ENCODE measurements at regions not wholly inside any gene's neighbourhood (a gene's known extent, or its start where the extent isn't known, plus 50 kb on each side); places are given as distances from the start of the nearest gene placed in this dataset.
A peak's percentile ranks its signal among the peaks of the same experiment; 100 is the strongest.

- DNase-seq (ENCODE audit: low read depth) = peak; percentile 46
Measured at GRCh38 chr4:130468340-130468739, 1372.4 kb downstream of the C4orf33 start.

GRCh38 chr4:130478406-130478805 is 1382.5 kb downstream of the C4orf33 start:
- peak; percentile 30 for DNase-seq (ENCODE audit: low read depth)

- DNase-seq (ENCODE audit: low read depth) = peak; percentile 21
Measured at GRCh38 chr4:130479020-130479419, 1383.1 kb downstream of the C4orf33 start.

- no peak for DNase-seq (ENCODE audit: low read depth)
Measured at GRCh38 chr4:130479674-130480073, 1383.7 kb downstream of the C4orf33 start.

- DNase-seq (ENCODE audit: low read depth) = no peak
Measured at GRCh38 chr4:130484826-130485225, 1388.9 kb downstream of the C4orf33 start.

GRCh38 chr4:130485371-130485770 is 1389.4 kb downstream of the C4orf33 start:
- DNase-seq (ENCODE audit: low read depth) = no peak

- peak; percentile 15 for DNase-seq (ENCODE audit: low read depth)
Measured at GRCh38 chr4:130486186-130486585, 1390.2 kb downstream of the C4orf33 start.

GRCh38 chr4:130486841-130487240 is 1390.9 kb downstream of the C4orf33 start:
- no peak for DNase-seq (ENCODE audit: low read depth)

GRCh38 chr4:130510661-130511060 is 1414.7 kb downstream of the C4orf33 start:
- no peak for DNase-seq (ENCODE audit: low read depth)

- DNase-seq (ENCODE audit: low read depth) = no peak
Measured at GRCh38 chr4:130511776-130512175, 1415.8 kb downstream of the C4orf33 start.

- DNase-seq (ENCODE audit: low read depth) = no peak
Measured at GRCh38 chr4:130524057-130524456, 1428.1 kb downstream of the C4orf33 start.

- no peak for DNase-seq (ENCODE audit: low read depth)
Measured at GRCh38 chr4:130530505-130530904, 1434.6 kb downstream of the C4orf33 start.

GRCh38 chr4:130534651-130535050 is 1438.7 kb downstream of the C4orf33 start:
- no peak for DNase-seq (ENCODE audit: low read depth)

- DNase-seq (ENCODE audit: low read depth) = no peak
Measured at GRCh38 chr4:130542953-130543352, 1447.0 kb downstream of the C4orf33 start.

- DNase-seq (ENCODE audit: low read depth) = no peak
Measured at GRCh38 chr4:130545171-130545570, 1449.2 kb downstream of the C4orf33 start.

- no peak for DNase-seq (ENCODE audit: low read depth)
Measured at GRCh38 chr4:130545596-130545995, 1449.6 kb downstream of the C4orf33 start.

- no peak for DNase-seq (ENCODE audit: low read depth)
Measured at GRCh38 chr4:130559268-130559667, 1463.3 kb downstream of the C4orf33 start.

- peak; percentile 65 for DNase-seq (ENCODE audit: low read depth)
Measured at GRCh38 chr4:130563185-130563888, 1467.4 kb downstream of the C4orf33 start.

GRCh38 chr4:130563889-130564418 is 1468.0 kb downstream of the C4orf33 start:
- no peak for DNase-seq (ENCODE audit: low read depth)

GRCh38 chr4:130568746-130569145 is 1472.8 kb downstream of the C4orf33 start:
- no peak for DNase-seq (ENCODE audit: low read depth)

GRCh38 chr4:130573742-130574141 is 1477.8 kb downstream of the C4orf33 start:
- DNase-seq (ENCODE audit: low read depth) = no peak

GRCh38 chr4:130574215-130574614 is 1478.3 kb downstream of the C4orf33 start:
- no peak for DNase-seq (ENCODE audit: low read depth)

GRCh38 chr4:130576218-130576617 is 1480.3 kb downstream of the C4orf33 start:
- DNase-seq (ENCODE audit: low read depth) = no peak

GRCh38 chr4:130591091-130591490 is 1495.1 kb downstream of the C4orf33 start:
- DNase-seq (ENCODE audit: low read depth) = no peak
